HUDEP-2 (cell line): ENCODE measurements at regions not wholly inside any gene's neighbourhood (a gene's known extent, or its start where the extent isn't known, plus 50 kb on each side); places are given as distances from the start of the nearest gene placed in this dataset.
"Not testable (repeated sequence)": the region's sequence is repeated elsewhere in the genome, so short reads cannot be mapped to it uniquely, and the experiment has no call there.

Experiments
- DNase-seq, 76 experiments: peaks; one replicate each; lab custom pipeline; 2025; ENCODE audit not compliant: unreplicated experiment in 76 of 76; lab: John Stamatoyannopoulos, UW

GRCh38 chr5:160479220-160479619, 57.6 kb downstream of the PTTG1 start:
- no peak for DNase-seq

GRCh38 chr5:160479926-160480325, 58.3 kb downstream of the PTTG1 start:
- no peak for DNase-seq

GRCh38 chr5:160480652-160481051, 59.0 kb downstream of the PTTG1 start:
- no peak for DNase-seq

- DNase-seq, result no peak
Measured at GRCh38 chr5:160484678-160485077, 63.0 kb downstream of the PTTG1 start.

GRCh38 chr5:160485364-160485969, 63.8 kb downstream of the PTTG1 start:
- no peak for DNase-seq

- DNase-seq, result peak in 8 of 76 experiments; percentile 2 to 20 (median 11)
Measured at GRCh38 chr5:160486573-160486972, 64.9 kb downstream of the PTTG1 start.

- DNase-seq, result no peak
Measured at GRCh38 chr5:160488394-160489325, 67.0 kb downstream of the PTTG1 start.

- DNase-seq, result no peak
Measured at GRCh38 chr5:160491438-160491837, 69.8 kb downstream of the PTTG1 start.

- DNase-seq, result no peak
Measured at GRCh38 chr5:160492565-160492964, 70.9 kb downstream of the PTTG1 start.

GRCh38 chr5:160493806-160494338, 72.2 kb downstream of the PTTG1 start:
- DNase-seq, result no peak

GRCh38 chr5:160494451-160494850, 72.8 kb downstream of the PTTG1 start:
- DNase-seq, result no peak

- DNase-seq, result no peak
Measured at GRCh38 chr5:160496334-160496733, 74.7 kb downstream of the PTTG1 start.

GRCh38 chr5:160496784-160497183, 75.1 kb downstream of the PTTG1 start:
- DNase-seq, result no peak

GRCh38 chr5:160497878-160498277, 76.2 kb downstream of the PTTG1 start:
- no peak for DNase-seq

- DNase-seq, result not testable (repeated sequence)
Measured at GRCh38 chr5:160498441-160499043, 76.9 kb downstream of the PTTG1 start.

GRCh38 chr5:160500786-160501779, 79.4 kb downstream of the PTTG1 start:
- DNase-seq, result no peak

GRCh38 chr5:160504906-160505305, 83.3 kb downstream of the PTTG1 start:
- no peak for DNase-seq

GRCh38 chr5:160506006-160507004, 84.7 kb downstream of the PTTG1 start:
- DNase-seq, result no peak

- DNase-seq, result no peak
Measured at GRCh38 chr5:160507221-160507721, 85.6 kb downstream of the PTTG1 start.
